HepG2 (cell line): ENCODE measurements at regions not wholly inside any gene's neighbourhood (a gene's known extent, or its start where the extent isn't known, plus 50 kb on each side); places are given as distances from the start of the nearest gene placed in this dataset.

Source experiments
- ATAC-seq: fragments of 200-7000 bp; cut with Tn5 transposase; 3 replicates; pipeline ENCODE4 v1.9.1; 2020; ENCODE audit warnings: mild to moderate bottlenecking, moderate library complexity
- BruUV-seq: library from RNA; stranded (reverse); fragments of 400-500 nt; replicated peaks from 2 replicates; lab custom pipeline; 2021; lab: Mats Ljungman, UMichigan
- CTCF ChIA-PET: fragments of 300-600 bp; formaldehyde crosslinking; extraction: SDS; loops from one replicate; lab custom pipeline; 2021; ENCODE audit warnings: low total read pairs, inconsistent platforms, low intra/inter-chr PET ratio; lab: Yijun Ruan, JAX
- POLR2A ChIA-PET: fragments of 350-600 bp; sonication (Branson Sonifier 250); formaldehyde crosslinking; loops from one replicate; lab custom pipeline; 2020; ENCODE audit warnings: antibody characterized with exemption, inconsistent platforms; lab: Yijun Ruan, JAX
- DNase-seq: peaks from one replicate; pipeline ENCODE4 v3.0.0-alpha.2; 2015; ENCODE audit warnings: low spot score
- FAIRE-seq: peaks from 3 replicates; lab custom pipeline; 2011; peaks lifted over from hg19 to GRCh38; lab: Jason Lieb, UNC
- H2AFZ ChIP-seq: one replicate; pipeline ENCODE4 v1.6.1; 2011; ENCODE audit warnings: low read length, inconsistent platforms
- H3K27ac ChIP-seq: fragments of 300-600 bp; 3 replicates; pipeline ENCODE4 v1.8.0; 2011; ENCODE audit warnings: mixed run types, mild to moderate bottlenecking, mixed read lengths, low read length, inconsistent platforms; ENCODE audit not compliant: insufficient read depth; ENCODE audit errors: extremely low read length
- H3K27me3 ChIP-seq, 2 experiments: fragments of 200-600 bp in 1 of 2; 2 replicates in 1 of 2; 3 replicates in 1 of 2; pipeline versions ENCODE4 v1.6.0 to v1.8.0; 2011; ENCODE audit warnings: low read length in 2 of 2, mild to moderate bottlenecking in 2 of 2, moderate library complexity in 2 of 2, inconsistent platforms in 1 of 2; ENCODE audit not compliant: insufficient read depth in 2 of 2, control insufficient read depth in 1 of 2
- H3K36me3 ChIP-seq, 2 experiments: fragments of 200-600 bp in 1 of 2; replicated peaks in 1 of 2; 2 replicates in 1 of 2; 3 replicates in 1 of 2; pipeline versions ENCODE4 v1.5.1 to v1.8.0; 2011; ENCODE audit warnings: low read length in 2 of 2, inconsistent platforms in 1 of 2; ENCODE audit not compliant: insufficient read depth in 2 of 2, control insufficient read depth in 1 of 2
- H3K4me1 ChIP-seq: 2 replicates; pipeline ENCODE4 v1.5.1; 2012; ENCODE audit warnings: low read length, inconsistent platforms; ENCODE audit not compliant: insufficient read depth
- H3K4me2 ChIP-seq: 2 replicates; pipeline ENCODE4 v1.6.0; 2011; ENCODE audit warnings: low read depth, low read length, inconsistent platforms
- H3K4me3 ChIP-seq, 3 experiments: fragments of 200-600 bp in 1 of 3; sonication (generic), shearing (Covaris generic) in 1 of 3; replicated peaks in 1 of 3; 2 replicates each; pipeline ENCODE4 v1.5.1; 2011 to 2016; ENCODE audit warnings: low read length in 3 of 3, inconsistent platforms in 2 of 3, low read depth in 2 of 3, mild to moderate bottlenecking in 2 of 3, control low read depth in 1 of 3, mixed read lengths in 1 of 3; ENCODE audit not compliant: insufficient read depth in 1 of 3
- H3K79me2 ChIP-seq: one replicate; pipeline ENCODE4 v1.6.1; 2011; ENCODE audit warnings: low read length, inconsistent platforms; ENCODE audit not compliant: insufficient read depth
- H3K9ac ChIP-seq: 2 replicates; pipeline ENCODE4 v1.6.0; 2011; ENCODE audit warnings: mild to moderate bottlenecking, low read depth, low read length, inconsistent platforms; ENCODE audit not compliant: insufficient read depth
- H3K9me3 ChIP-seq: 2 replicates; pipeline ENCODE4 v1.5.1; 2012; ENCODE audit warnings: mild to moderate bottlenecking, low read length
- H4K20me1 ChIP-seq: 2 replicates; pipeline ENCODE4 v1.6.0; 2011; ENCODE audit warnings: inconsistent platforms, mild to moderate bottlenecking, low read length, moderate library complexity; ENCODE audit not compliant: insufficient read depth
- EED ChIP-seq: sonication (generic); formaldehyde crosslinking; IDR thresholded peaks from 2 replicates; pipeline ENCODE4 v1.5.0; 2020; ENCODE audit warnings: mild to moderate bottlenecking, missing genetic modification reagents
- ETV5 ChIP-seq: IDR thresholded peaks from 2 replicates; pipeline ENCODE4 v1.6.1; 2018; ENCODE audit warnings: missing biosample characterization, missing genetic modification reagents, inconsistent platforms, borderline replicate concordance
- FOXK2 ChIP-seq: fragments of 450-650 bp; IDR thresholded peaks from 2 replicates; pipeline ENCODE4 v1.6.1; 2016
- MAF1 ChIP-seq: sonication (generic); formaldehyde crosslinking; IDR thresholded peaks from 2 replicates; pipeline ENCODE4 v1.5.0; 2020; ENCODE audit warnings: missing genetic modification reagents, borderline replicate concordance
- SRSF4 ChIP-seq: fragments of 200-400 bp; formaldehyde crosslinking; IDR thresholded peaks from one replicate; pipeline ENCODE4 v1.6.1; 2018; ENCODE audit warnings: mild to moderate bottlenecking, low read depth, low read length, moderate library complexity; ENCODE audit not compliant: poor library complexity, severe bottlenecking
- ZNF160 ChIP-seq: sonication (generic); formaldehyde crosslinking; IDR thresholded peaks from 2 replicates; pipeline ENCODE4 v1.8.0; 2022; ENCODE audit warnings: mild to moderate bottlenecking, inconsistent platforms, missing genetic modification reagents
- ZNF232 ChIP-seq: sonication (generic); formaldehyde crosslinking; IDR thresholded peaks from 2 replicates; pipeline ENCODE4 v1.4.0; 2020; ENCODE audit warnings: missing genetic modification reagents, borderline replicate concordance
- ZNF24 ChIP-seq: fragments of 450-650 bp; IDR thresholded peaks from 2 replicates; pipeline ENCODE4 v1.6.1; 2017; ENCODE audit warnings: antibody characterized with exemption, mild to moderate bottlenecking
- ZNF557 ChIP-seq: sonication (generic); formaldehyde crosslinking; IDR thresholded peaks from 2 replicates; pipeline ENCODE4 v1.4.0; 2020; ENCODE audit warnings: missing genetic modification reagents
- ZNF580 ChIP-seq: IDR thresholded peaks from 2 replicates; pipeline ENCODE4 v1.6.1; 2016; ENCODE audit warnings: low read depth, borderline replicate concordance
- ZNF589 ChIP-seq: sonication (generic); formaldehyde crosslinking; conservative IDR thresholded peaks from 2 replicates; pipeline ENCODE4 v1.8.0; 2022; ENCODE audit warnings: mild to moderate bottlenecking, moderate library complexity, missing genetic modification reagents
- ZNF768 ChIP-seq: sonication (generic); formaldehyde crosslinking; IDR thresholded peaks from 2 replicates; pipeline ENCODE4 v1.4.0; 2020; ENCODE audit warnings: missing genetic modification reagents
- ZNF770 ChIP-seq: sonication (generic); formaldehyde crosslinking; IDR thresholded peaks from 2 replicates; pipeline ENCODE4 v1.5.0; 2020; ENCODE audit warnings: mild to moderate bottlenecking, missing genetic modification reagents
- ZNF782 ChIP-seq: sonication (generic); formaldehyde crosslinking; IDR thresholded peaks from 2 replicates; pipeline ENCODE4 v1.4.0; 2020; ENCODE audit warnings: missing genetic modification reagents, mild to moderate bottlenecking, borderline replicate concordance
- ZNF790 ChIP-seq: sonication (generic); formaldehyde crosslinking; IDR thresholded peaks from 2 replicates; pipeline ENCODE4 v1.8.0; 2022; ENCODE audit warnings: missing genetic modification reagents, mild to moderate bottlenecking, borderline replicate concordance
- WGBS: methylation state at CpG from one replicate; pipeline ENCODE4 v1.1.6; 2017; ENCODE audit warnings: low lambda C conversion rate; 5-methylcytosine and 5-hydroxymethylcytosine counted together
- in situ Hi-C: cut with HindIII; loops from 2 replicates; pipeline ENCODE4 v1.10.0; 2017; ENCODE audit warnings: low pct_unique_long_range_greater_than_20kb; ENCODE audit not compliant: extremely low pct_ligation_motif_present
- intact Hi-C: fragments of 100-400 bp; cut with micrococcal nuclease; formaldehyde crosslinking; loops from one replicate; pipeline ENCODE4 v1.10.0; 2022; ENCODE audit not compliant: unreplicated experiment
- TF ChIP-seq, protein P1 (sequence below): fragments of 450-650 bp; IDR thresholded peaks from 2 replicates; pipeline ENCODE4 v1.6.1; 2017
- TF ChIP-seq, protein P2 (sequence below): IDR thresholded peaks from 2 replicates; pipeline ENCODE4 v1.6.1; 2018; ENCODE audit warnings: missing genetic modification reagents
- TF ChIP-seq, protein P3 (sequence below): sonication (generic); formaldehyde crosslinking; IDR thresholded peaks from 2 replicates; pipeline ENCODE4 v1.5.0; 2020; ENCODE audit warnings: missing genetic modification reagents
- TF ChIP-seq, protein P4 (sequence below): sonication (generic); formaldehyde crosslinking; IDR thresholded peaks from 2 replicates; pipeline ENCODE4 v1.8.0; 2023; ENCODE audit warnings: mild to moderate bottlenecking, missing genetic modification reagents

DNA sequence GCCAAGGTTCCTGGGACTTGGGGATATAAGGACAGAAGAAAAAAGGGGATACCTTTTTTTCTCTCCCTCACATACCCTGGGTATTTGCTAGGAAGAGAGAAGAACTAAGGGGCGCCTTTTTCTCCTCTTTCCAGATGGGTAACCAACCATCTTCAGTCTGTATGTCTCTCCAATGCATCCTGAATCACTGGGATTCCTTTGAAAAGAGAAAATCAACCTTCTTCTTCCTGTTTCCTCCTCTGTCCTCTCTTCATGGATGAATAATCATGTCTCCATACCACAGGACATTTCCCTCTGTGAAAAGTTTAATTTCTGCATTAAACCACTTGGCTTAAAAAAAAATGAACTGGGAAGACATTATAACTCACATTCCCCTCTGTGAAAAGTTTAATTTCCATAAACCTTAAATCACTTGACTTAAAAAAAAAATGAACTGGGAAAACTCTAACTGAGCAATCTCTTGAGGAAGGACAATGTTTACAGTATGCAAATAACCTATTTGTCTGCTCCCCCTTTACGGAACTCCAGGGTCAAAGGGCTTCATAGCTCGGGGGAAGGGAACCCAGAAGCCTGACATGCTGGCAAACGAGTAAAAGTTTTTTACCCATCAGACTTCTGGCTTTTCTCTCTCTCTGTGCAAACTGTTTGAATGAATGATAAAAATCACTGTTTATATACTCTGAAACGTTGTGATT lies 56.7 kb upstream of the FAM98A start:
- Histone ChIP-seq H2AFZ (no peak overlapping the region), H3K27ac (no peak overlapping the region), H3K4me1 (no peaks in the 10 kb centered on the region), H3K9ac (no peak overlapping the region), H3K4me3 (no peak overlapping the region), H3K27me3 (no peaks in the 10 kb centered on the region)
- intact Hi-C loops (no loop called here), in situ Hi-C loops (no loop called here)
- DNase-seq = no peak
- CTCF ChIA-PET = no interaction called here
- TF ChIP-seq, protein P1, sequence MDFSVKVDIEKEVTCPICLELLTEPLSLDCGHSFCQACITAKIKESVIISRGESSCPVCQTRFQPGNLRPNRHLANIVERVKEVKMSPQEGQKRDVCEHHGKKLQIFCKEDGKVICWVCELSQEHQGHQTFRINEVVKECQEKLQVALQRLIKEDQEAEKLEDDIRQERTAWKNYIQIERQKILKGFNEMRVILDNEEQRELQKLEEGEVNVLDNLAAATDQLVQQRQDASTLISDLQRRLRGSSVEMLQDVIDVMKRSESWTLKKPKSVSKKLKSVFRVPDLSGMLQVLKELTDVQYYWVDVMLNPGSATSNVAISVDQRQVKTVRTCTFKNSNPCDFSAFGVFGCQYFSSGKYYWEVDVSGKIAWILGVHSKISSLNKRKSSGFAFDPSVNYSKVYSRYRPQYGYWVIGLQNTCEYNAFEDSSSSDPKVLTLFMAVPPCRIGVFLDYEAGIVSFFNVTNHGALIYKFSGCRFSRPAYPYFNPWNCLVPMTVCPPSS = no peak
- TF ChIP-seq ZNF557 (CRISPR knock-in tag) (no peak), MAF1 (CRISPR knock-in tag) (no peak), ZNF770 (no peak), ZNF580 (CRISPR knock-in tag) (no peak), ZNF24 (no peak), ZNF232 (CRISPR knock-in tag) (no peak), ZNF790 (CRISPR knock-in tag) (no peak), FOXK2 (no peak), SRSF4 (no peak), ZNF768 (CRISPR knock-in tag) (no peak), ZNF782 (no peak), ZNF589 (CRISPR knock-in tag) (no peak), ZNF160 (CRISPR knock-in tag) (no peak), EED (CRISPR knock-in tag) (no peak), ETV5 (CRISPR knock-in tag) (no peak)
- TF ChIP-seq, protein P2, sequence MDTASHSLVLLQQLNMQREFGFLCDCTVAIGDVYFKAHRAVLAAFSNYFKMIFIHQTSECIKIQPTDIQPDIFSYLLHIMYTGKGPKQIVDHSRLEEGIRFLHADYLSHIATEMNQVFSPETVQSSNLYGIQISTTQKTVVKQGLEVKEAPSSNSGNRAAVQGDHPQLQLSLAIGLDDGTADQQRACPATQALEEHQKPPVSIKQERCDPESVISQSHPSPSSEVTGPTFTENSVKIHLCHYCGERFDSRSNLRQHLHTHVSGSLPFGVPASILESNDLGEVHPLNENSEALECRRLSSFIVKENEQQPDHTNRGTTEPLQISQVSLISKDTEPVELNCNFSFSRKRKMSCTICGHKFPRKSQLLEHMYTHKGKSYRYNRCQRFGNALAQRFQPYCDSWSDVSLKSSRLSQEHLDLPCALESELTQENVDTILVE (CRISPR knock-in tag) = no peak
- TF ChIP-seq, protein P3, sequence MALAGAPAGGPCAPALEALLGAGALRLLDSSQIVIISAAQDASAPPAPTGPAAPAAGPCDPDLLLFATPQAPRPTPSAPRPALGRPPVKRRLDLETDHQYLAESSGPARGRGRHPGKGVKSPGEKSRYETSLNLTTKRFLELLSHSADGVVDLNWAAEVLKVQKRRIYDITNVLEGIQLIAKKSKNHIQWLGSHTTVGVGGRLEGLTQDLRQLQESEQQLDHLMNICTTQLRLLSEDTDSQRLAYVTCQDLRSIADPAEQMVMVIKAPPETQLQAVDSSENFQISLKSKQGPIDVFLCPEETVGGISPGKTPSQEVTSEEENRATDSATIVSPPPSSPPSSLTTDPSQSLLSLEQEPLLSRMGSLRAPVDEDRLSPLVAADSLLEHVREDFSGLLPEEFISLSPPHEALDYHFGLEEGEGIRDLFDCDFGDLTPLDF (CRISPR knock-in tag) = no peak
- TF ChIP-seq, protein P4, sequence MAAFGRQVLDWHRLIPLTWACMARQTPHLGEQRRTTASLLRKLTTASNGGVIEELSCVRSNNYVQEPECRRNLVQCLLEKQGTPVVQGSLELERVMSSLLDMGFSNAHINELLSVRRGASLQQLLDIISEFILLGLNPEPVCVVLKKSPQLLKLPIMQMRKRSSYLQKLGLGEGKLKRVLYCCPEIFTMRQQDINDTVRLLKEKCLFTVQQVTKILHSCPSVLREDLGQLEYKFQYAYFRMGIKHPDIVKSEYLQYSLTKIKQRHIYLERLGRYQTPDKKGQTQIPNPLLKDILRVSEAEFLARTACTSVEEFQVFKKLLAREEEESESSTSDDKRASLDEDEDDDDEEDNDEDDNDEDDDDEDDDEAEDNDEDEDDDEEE (CRISPR knock-in tag) = no peak
- TF ChIP-seq, all 625 proteins: peak for 0
- no peak for ATAC-seq
- H3K36me3 ChIP-seq = no peaks in the 10 kb centered on the region
- no peak overlapping the region for H3K4me2 ChIP-seq
- WGBS = 2% methylated on average over 5 of the region's 5 CpGs
- no peaks in the 10 kb centered on the region for H4K20me1 ChIP-seq
- POLR2A ChIA-PET = no interaction called here
- no peak for FAIRE-seq
- BruUV-seq = no TSS peak
- H3K9me3 ChIP-seq = no peaks in the 10 kb centered on the region
- H3K79me2 ChIP-seq = no peaks in the 10 kb centered on the region
